A549 (cell line): ENCODE measurements at regions not wholly inside any gene's neighbourhood (a gene's known extent, or its start where the extent isn't known, plus 50 kb on each side); places are given as distances from the start of the nearest gene placed in this dataset.

Experiments
- ATAC-seq, 2 experiments: fragments of 200-7000 bp in 1 of 2; fragments of >200 bp in 1 of 2; cut with Nextera tagmentation in 1 of 2; cut with Tn5 transposase in 1 of 2; 3 replicates each; pipeline versions ENCODE4 v1.8.0 to v1.9.1; 2018 to 2020; ENCODE audit warnings: mild to moderate bottlenecking in 1 of 2, moderate library complexity in 1 of 2
- CTCF ChIA-PET: fragments of 300-600 bp; sonication (Branson Sonifier 250); formaldehyde crosslinking; extraction: SDS; loops from one replicate; lab custom pipeline; 2021; ENCODE audit warnings: antibody characterized with exemption, inconsistent platforms; lab: Yijun Ruan, JAX
- POLR2A ChIA-PET: fragments of 350-600 bp; formaldehyde crosslinking; extraction: SDS; loops from one replicate; lab custom pipeline; 2021; ENCODE audit warnings: antibody characterized with exemption, inconsistent platforms; lab: Yijun Ruan, JAX
- DNase-seq, 2 experiments: peaks; one replicate each; pipeline versions ENCODE4 v3.0.0 to v3.0.0-alpha.2; 2011 to 2016; ENCODE audit warnings: low read depth in 1 of 2, low spot score in 1 of 2
- FAIRE-seq: peaks from 2 replicates; lab custom pipeline; 2011; peaks lifted over from hg19 to GRCh38; lab: Jason Lieb, UNC
- H3K27ac ChIP-seq, 2 experiments: fragments of >200 bp; sonication (Bioruptor Twin); formaldehyde crosslinking; 3 replicates each; pipeline ENCODE4 v1.5.1; 2016 to 2017
- H3K4me1 ChIP-seq: fragments of >200 bp; sonication (Bioruptor Twin); formaldehyde crosslinking; 3 replicates; pipeline ENCODE4 v1.6.1; 2016
- H3K4me2 ChIP-seq: fragments of >200 bp; sonication (Bioruptor Twin); formaldehyde crosslinking; 3 replicates; pipeline ENCODE4 v1.6.1; 2016
- H3K4me3 ChIP-seq: fragments of >200 bp; sonication (Bioruptor Twin); formaldehyde crosslinking; 3 replicates; pipeline ENCODE4 v1.5.1; 2016
- H3K9me3 ChIP-seq: fragments of >200 bp; sonication (Bioruptor Twin); formaldehyde crosslinking; 3 replicates; pipeline ENCODE4 v1.6.1; 2016
- ATOH8 ChIP-seq: fragments of 250-450 bp; sonication (Bioruptor Pico); IDR thresholded peaks from 2 replicates; pipeline ENCODE4 v1.5.0; 2020; ENCODE audit warnings: low read depth, mild to moderate bottlenecking, moderate library complexity
- BCL3 ChIP-seq: fragments of >200 bp; sonication (Bioruptor Twin); formaldehyde crosslinking; IDR thresholded peaks from 3 replicates; pipeline ENCODE4 v1.6.1; 2016
- CBX8 ChIP-seq: fragments of 200-600 bp; sonication (generic); IDR thresholded peaks from 2 replicates; pipeline ENCODE4 v1.6.1; 2016
- CEBPB ChIP-seq, 2 experiments: fragments of >200 bp in 1 of 2; sonication (Bioruptor Twin) in 1 of 2; formaldehyde crosslinking in 1 of 2; IDR thresholded peaks; 2 replicates each; pipeline ENCODE4 v1.6.1; 2012 to 2016
- CHD2 ChIP-seq: fragments of 150-350 bp; IDR thresholded peaks from 2 replicates; pipeline ENCODE4 v1.6.1; 2014; ENCODE audit warnings: low read length; ENCODE audit not compliant: partially characterized antibody
- CHD4 ChIP-seq: fragments of 200-600 bp; sonication (generic); IDR thresholded peaks from 2 replicates; pipeline ENCODE4 v1.6.1; 2016; ENCODE audit warnings: antibody characterized with exemption, mild to moderate bottlenecking, borderline replicate concordance
- EP300 ChIP-seq, 2 experiments: fragments of >200 bp; sonication (Bioruptor Twin); formaldehyde crosslinking; IDR thresholded peaks; 2 replicates in 1 of 2; 3 replicates in 1 of 2; pipeline ENCODE4 v1.6.1; 2016 to 2017
- FOSL2 ChIP-seq, 2 experiments: fragments of 450-650 bp in 1 of 2; fragments of >200 bp in 1 of 2; sonication (Bioruptor Twin) in 1 of 2; formaldehyde crosslinking; IDR thresholded peaks; 2 replicates each; pipeline versions ENCODE4 v1.5.0 to v1.6.1; 2016 to 2020; ENCODE audit warnings: mild to moderate bottlenecking in 1 of 2, moderate library complexity in 1 of 2
- HEYL ChIP-seq: fragments of 250-450 bp; sonication (Bioruptor Pico); IDR thresholded peaks from 2 replicates; pipeline ENCODE4 v1.8.0; 2021; ENCODE audit warnings: mild to moderate bottlenecking, moderate library complexity
- HOXA7 ChIP-seq: fragments of 250-450 bp; sonication (Bioruptor Pico); IDR thresholded peaks from 2 replicates; pipeline ENCODE4 v1.5.0; 2020; ENCODE audit warnings: mild to moderate bottlenecking, moderate library complexity
- JUN ChIP-seq, 2 experiments: fragments of >200 bp; sonication (Bioruptor Twin); formaldehyde crosslinking; IDR thresholded peaks; 2 replicates in 1 of 2; 3 replicates in 1 of 2; pipeline ENCODE4 v1.6.1; 2016 to 2017
- KDM5A ChIP-seq: fragments of 200-600 bp; sonication (generic); IDR thresholded peaks from 2 replicates; pipeline ENCODE4 v1.6.1; 2016; ENCODE audit warnings: antibody characterized with exemption, mild to moderate bottlenecking
- MAX ChIP-seq: IDR thresholded peaks from 2 replicates; pipeline ENCODE4 v1.6.1; 2012
- MAZ ChIP-seq: fragments of 150-350 bp; IDR thresholded peaks from 2 replicates; pipeline ENCODE4 v1.6.1; 2014; ENCODE audit warnings: antibody characterized with exemption, low read depth, low read length, borderline replicate concordance
- MYC ChIP-seq: IDR thresholded peaks from 2 replicates; pipeline ENCODE4 v1.6.1; 2012; ENCODE audit warnings: mild to moderate bottlenecking, inconsistent platforms, low read length, improper control_type of control experiment, borderline replicate concordance
- NFE2L2 ChIP-seq: fragments of 150-350 bp; conservative IDR thresholded peaks from 2 replicates; pipeline ENCODE4 v1.6.1; 2014; ENCODE audit warnings: low read length
- RFX5 ChIP-seq: fragments of 450-650 bp; IDR thresholded peaks from 2 replicates; pipeline ENCODE4 v1.7.1; 2014; ENCODE audit warnings: antibody characterized with exemption, mild to moderate bottlenecking, moderate library complexity
- RNF2 ChIP-seq: fragments of 200-600 bp; sonication (generic); IDR thresholded peaks from 2 replicates; pipeline ENCODE4 v1.6.1; 2016; ENCODE audit warnings: low read depth, mild to moderate bottlenecking, antibody characterized with exemption, moderate library complexity, borderline replicate concordance
- SMC3 ChIP-seq: fragments of >200 bp; sonication (Bioruptor Twin); formaldehyde crosslinking; IDR thresholded peaks from 3 replicates; pipeline ENCODE4 v1.6.1; 2018; ENCODE audit warnings: inconsistent platforms
- SREBF2 ChIP-seq: fragments of 450-650 bp; IDR thresholded peaks from 2 replicates; pipeline ENCODE4 v1.6.1; 2014; ENCODE audit warnings: mild to moderate bottlenecking, moderate library complexity
- TFCP2L1 ChIP-seq: fragments of 250-450 bp; sonication (Bioruptor Pico); IDR thresholded peaks from 2 replicates; pipeline ENCODE4 v1.5.0; 2021; ENCODE audit warnings: mild to moderate bottlenecking
- TP53 ChIP-seq: fragments of 250-450 bp; sonication (Bioruptor Pico); IDR thresholded peaks from 2 replicates; pipeline ENCODE4 v1.5.0; 2021; ENCODE audit warnings: mild to moderate bottlenecking, moderate library complexity
- ZFP36 ChIP-seq: fragments of 450-650 bp; IDR thresholded peaks from 2 replicates; pipeline ENCODE4 v1.6.1; 2014; ENCODE audit warnings: borderline replicate concordance; ENCODE audit not compliant: partially characterized antibody
- ZNF302 ChIP-seq: fragments of 250-450 bp; sonication (Bioruptor Pico); IDR thresholded peaks from 2 replicates; pipeline ENCODE4 v1.9.0; 2021; ENCODE audit warnings: inconsistent platforms, mild to moderate bottlenecking, moderate library complexity
- ZSCAN20 ChIP-seq: fragments of 250-450 bp; sonication (Bioruptor Pico); IDR thresholded peaks from 2 replicates; pipeline ENCODE4 v1.8.0; 2022; ENCODE audit warnings: mild to moderate bottlenecking, moderate library complexity
- WGBS: methylation state at CpG from one replicate; pipeline ENCODE4 v1.1.6; 2017; ENCODE audit errors: missing lambda C conversion rate; 5-methylcytosine and 5-hydroxymethylcytosine counted together
- TF ChIP-seq, protein P1 (sequence below): fragments of >200 bp; sonication (Bioruptor Twin); formaldehyde crosslinking; IDR thresholded peaks from 2 replicates; pipeline ENCODE4 v1.6.1; 2016
- TF ChIP-seq, protein P2 (sequence below): fragments of 200-600 bp; sonication (generic); IDR thresholded peaks from 2 replicates; pipeline ENCODE4 v1.6.1; 2016; ENCODE audit warnings: antibody characterized with exemption, mild to moderate bottlenecking, moderate library complexity
- TF ChIP-seq, protein P3 (sequence below): fragments of >200 bp; sonication (Bioruptor Twin); formaldehyde crosslinking; IDR thresholded peaks from 3 replicates; pipeline ENCODE4 v1.5.1; 2016

DNA sequence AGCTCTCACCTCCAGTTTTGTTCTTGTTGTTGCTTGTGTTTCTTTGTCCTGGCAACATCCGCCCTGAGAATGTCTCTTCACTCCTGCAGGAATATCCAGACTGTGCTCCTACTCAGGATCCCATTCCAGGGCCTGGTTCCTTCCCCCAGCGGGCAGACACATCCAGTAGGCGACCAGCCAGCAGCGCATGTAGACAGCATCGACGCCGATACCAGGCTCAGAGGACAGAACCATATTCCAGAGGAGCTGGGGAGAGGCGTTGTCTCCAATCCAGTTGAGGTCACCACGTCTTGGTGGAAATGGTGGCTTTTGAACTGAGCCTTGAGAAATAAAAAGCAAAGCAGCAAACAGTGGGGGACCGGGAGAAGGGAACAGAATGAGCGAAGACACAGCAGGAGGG lies 114.6 kb upstream of the THBS2 start:
- ATAC-seq = no peak
- no peaks in the 10 kb centered on the region for H3K4me1 ChIP-seq
- no peak overlapping the region for H3K4me2 ChIP-seq
- no peak overlapping the region for H3K4me3 ChIP-seq
- DNase-seq = no peak
- TF ChIP-seq ZFP36 = no peak
- no peak for TF ChIP-seq TP53 (CRISPR knock-in tag)
- no peak for TF ChIP-seq HOXA7 (CRISPR knock-in tag)
- TF ChIP-seq SMC3 = no peak
- no peak for FAIRE-seq
- CTCF ChIA-PET = no interaction called here
- POLR2A ChIA-PET = no interaction called here
- WGBS = 83% methylated on average over 9 of the region's 11 CpGs
- no peak overlapping the region for H3K27ac ChIP-seq
- H3K9me3 ChIP-seq = no peaks in the 10 kb centered on the region; the same call in 2 of the 3 replicates

DNA sequence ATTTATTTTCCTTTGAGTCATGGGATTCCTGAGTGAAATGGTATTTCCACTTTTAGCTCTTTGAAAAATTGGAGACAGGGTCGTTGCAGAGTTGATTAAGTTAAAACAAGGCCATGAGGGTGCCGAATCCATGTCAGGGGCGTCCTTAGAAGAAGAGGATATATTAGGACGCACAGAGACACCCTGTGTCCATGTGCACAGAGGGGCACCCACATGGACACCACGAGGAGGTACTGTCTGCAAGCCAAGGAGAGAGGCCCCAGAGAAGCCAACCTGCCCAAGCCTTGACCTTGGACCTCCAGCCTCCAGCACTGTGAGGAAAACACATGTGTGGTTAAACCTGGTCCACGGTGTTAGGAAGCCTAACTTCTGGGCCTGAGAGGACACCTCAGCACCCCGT lies 113.9 kb upstream of the THBS2 start:
- no peak for ATAC-seq
- Histone ChIP-seq H3K4me3 (no peak overlapping the region), H3K4me1 (no peaks in the 10 kb centered on the region), H3K9me3 (no peaks in the 10 kb centered on the region), H3K4me2 (no peak overlapping the region), H3K27ac (no peak overlapping the region)
- WGBS = 49% methylated on average over 5 of the region's 7 CpGs
- TF ChIP-seq TP53 (CRISPR knock-in tag) = no peak
- no peak for TF ChIP-seq ZNF302 (CRISPR knock-in tag)
- TF ChIP-seq, protein P1, sequence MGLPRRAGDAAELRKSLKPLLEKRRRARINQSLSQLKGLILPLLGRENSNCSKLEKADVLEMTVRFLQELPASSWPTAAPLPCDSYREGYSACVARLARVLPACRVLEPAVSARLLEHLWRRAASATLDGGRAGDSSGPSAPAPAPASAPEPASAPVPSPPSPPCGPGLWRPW = no peak
- no peak for TF ChIP-seq HOXA7 (CRISPR knock-in tag)
- TF ChIP-seq CEBPB (IDR thresholded peaks at IDR 0.05) = no peak
- no peak for TF ChIP-seq MYC
- TF ChIP-seq ATOH8 (CRISPR knock-in tag) = no peak
- TF ChIP-seq MAZ = no peak
- TF ChIP-seq NFE2L2 = no peak
- TF ChIP-seq TFCP2L1 = no peak
- TF ChIP-seq MAX = no peak
- no peak for TF ChIP-seq BCL3
- TF ChIP-seq SREBF2 = no peak
- no peak for TF ChIP-seq KDM5A
- no peak for TF ChIP-seq HEYL
- TF ChIP-seq CHD2 = no peak
- no peak for TF ChIP-seq CBX8
- no peak for TF ChIP-seq RFX5
- no peak for TF ChIP-seq FOSL2 (IDR thresholded peaks at IDR 0.05)
- no peak for TF ChIP-seq FOSL2 (CRISPR knock-in tag; IDR thresholded peaks at IDR 0.05)
- TF ChIP-seq CHD4 = no peak
- ChIA-PET POLR2A (no interaction called here), CTCF (no interaction called here)
- FAIRE-seq = no peak
- no peak for DNase-seq

DNA sequence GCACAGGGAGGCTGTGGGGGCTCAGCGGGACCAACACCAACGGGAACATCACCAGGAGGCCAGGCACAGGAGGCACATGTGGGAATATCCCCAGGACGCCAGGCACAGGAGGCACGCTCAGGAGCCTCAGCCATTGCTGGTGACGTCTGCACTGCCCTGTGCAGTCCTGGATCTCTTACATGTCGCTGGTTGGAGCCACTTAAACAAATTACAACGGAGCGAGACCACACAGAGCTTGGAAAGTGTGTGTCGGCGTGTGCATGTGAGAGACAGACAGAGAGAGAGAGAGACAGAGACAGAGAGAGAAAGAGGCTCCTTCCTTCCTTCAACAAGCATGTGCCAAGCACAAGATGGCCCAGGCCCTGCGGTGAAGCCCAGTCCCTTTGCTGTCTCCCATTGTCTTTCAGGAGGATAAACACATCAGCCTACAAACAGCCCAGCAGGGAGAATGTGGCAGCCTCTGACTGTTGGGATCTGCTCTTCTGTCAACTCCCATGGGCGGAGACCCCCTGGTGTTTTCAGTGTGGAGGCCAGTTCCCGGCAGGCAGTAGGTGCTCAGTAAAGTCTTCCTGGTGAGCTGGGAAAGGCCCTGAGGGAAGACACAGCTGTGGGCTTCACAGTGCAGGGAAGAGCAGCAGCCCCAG lies 112.7 kb upstream of the THBS2 start:
- no peaks in the 10 kb centered on the region for H3K4me1 ChIP-seq
- H3K27ac ChIP-seq = no peak overlapping the region
- POLR2A ChIA-PET = no interaction called here
- ATAC-seq (no peak), FAIRE-seq (no peak), DNase-seq (no peak)
- H3K4me3 ChIP-seq = no peak overlapping the region
- CTCF ChIA-PET = no interaction called here
- no peaks in the 10 kb centered on the region for H3K9me3 ChIP-seq
- WGBS = 59% methylated on average over 10 of the region's 13 CpGs
- H3K4me2 ChIP-seq = no peak overlapping the region
- TF ChIP-seq RNF2 (no peak), JUN (IDR thresholded peaks at IDR 0.05) (no peak), HEYL (no peak), ZSCAN20 (no peak), NFE2L2 (no peak), EP300 (IDR thresholded peaks at IDR 0.05) (no peak)
- TF ChIP-seq, protein P2, sequence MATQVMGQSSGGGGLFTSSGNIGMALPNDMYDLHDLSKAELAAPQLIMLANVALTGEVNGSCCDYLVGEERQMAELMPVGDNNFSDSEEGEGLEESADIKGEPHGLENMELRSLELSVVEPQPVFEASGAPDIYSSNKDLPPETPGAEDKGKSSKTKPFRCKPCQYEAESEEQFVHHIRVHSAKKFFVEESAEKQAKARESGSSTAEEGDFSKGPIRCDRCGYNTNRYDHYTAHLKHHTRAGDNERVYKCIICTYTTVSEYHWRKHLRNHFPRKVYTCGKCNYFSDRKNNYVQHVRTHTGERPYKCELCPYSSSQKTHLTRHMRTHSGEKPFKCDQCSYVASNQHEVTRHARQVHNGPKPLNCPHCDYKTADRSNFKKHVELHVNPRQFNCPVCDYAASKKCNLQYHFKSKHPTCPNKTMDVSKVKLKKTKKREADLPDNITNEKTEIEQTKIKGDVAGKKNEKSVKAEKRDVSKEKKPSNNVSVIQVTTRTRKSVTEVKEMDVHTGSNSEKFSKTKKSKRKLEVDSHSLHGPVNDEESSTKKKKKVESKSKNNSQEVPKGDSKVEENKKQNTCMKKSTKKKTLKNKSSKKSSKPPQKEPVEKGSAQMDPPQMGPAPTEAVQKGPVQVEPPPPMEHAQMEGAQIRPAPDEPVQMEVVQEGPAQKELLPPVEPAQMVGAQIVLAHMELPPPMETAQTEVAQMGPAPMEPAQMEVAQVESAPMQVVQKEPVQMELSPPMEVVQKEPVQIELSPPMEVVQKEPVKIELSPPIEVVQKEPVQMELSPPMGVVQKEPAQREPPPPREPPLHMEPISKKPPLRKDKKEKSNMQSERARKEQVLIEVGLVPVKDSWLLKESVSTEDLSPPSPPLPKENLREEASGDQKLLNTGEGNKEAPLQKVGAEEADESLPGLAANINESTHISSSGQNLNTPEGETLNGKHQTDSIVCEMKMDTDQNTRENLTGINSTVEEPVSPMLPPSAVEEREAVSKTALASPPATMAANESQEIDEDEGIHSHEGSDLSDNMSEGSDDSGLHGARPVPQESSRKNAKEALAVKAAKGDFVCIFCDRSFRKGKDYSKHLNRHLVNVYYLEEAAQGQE = no peak
- TF ChIP-seq, protein P3, sequence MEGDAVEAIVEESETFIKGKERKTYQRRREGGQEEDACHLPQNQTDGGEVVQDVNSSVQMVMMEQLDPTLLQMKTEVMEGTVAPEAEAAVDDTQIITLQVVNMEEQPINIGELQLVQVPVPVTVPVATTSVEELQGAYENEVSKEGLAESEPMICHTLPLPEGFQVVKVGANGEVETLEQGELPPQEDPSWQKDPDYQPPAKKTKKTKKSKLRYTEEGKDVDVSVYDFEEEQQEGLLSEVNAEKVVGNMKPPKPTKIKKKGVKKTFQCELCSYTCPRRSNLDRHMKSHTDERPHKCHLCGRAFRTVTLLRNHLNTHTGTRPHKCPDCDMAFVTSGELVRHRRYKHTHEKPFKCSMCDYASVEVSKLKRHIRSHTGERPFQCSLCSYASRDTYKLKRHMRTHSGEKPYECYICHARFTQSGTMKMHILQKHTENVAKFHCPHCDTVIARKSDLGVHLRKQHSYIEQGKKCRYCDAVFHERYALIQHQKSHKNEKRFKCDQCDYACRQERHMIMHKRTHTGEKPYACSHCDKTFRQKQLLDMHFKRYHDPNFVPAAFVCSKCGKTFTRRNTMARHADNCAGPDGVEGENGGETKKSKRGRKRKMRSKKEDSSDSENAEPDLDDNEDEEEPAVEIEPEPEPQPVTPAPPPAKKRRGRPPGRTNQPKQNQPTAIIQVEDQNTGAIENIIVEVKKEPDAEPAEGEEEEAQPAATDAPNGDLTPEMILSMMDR = no peak
